H1 (cell line): ENCODE measurements at regions not wholly inside any gene's neighbourhood (a gene's known extent, or its start where the extent isn't known, plus 50 kb on each side); places are given as distances from the start of the nearest gene placed in this dataset.

ENCODE experiments used
- ATF2 ChIP-seq: IDR thresholded peaks from 2 replicates; pipeline ENCODE4 v1.6.1; 2012; ENCODE audit warnings: low read length, inconsistent platforms
- HDAC2 ChIP-seq, 2 experiments: fragments of 300-600 bp in 1 of 2; sonication (generic) in 1 of 2; IDR thresholded peaks; 2 replicates each; pipeline ENCODE4 v1.6.1; 2011 to 2012; ENCODE audit warnings: low read depth in 2 of 2, low read length in 2 of 2, mild to moderate bottlenecking in 2 of 2, moderate library complexity in 2 of 2, borderline replicate concordance in 1 of 2, inconsistent platforms in 1 of 2
- SP4 ChIP-seq: IDR thresholded peaks from 2 replicates; pipeline ENCODE4 v1.6.1; 2012; ENCODE audit warnings: low read length, inconsistent platforms

- TF ChIP-seq ATF2, result no peak
- no peak for TF ChIP-seq SP4
- TF ChIP-seq HDAC2 (IDR thresholded peaks at IDR 0.05; ENCODE audit: borderline replicate concordance in 1 of 2, low read depth in 2 of 2, low read length in 2 of 2), result no peak
- TF ChIP-seq, all 59 proteins: peak for 0
These were observed 85.6 kb upstream of the BEND6 start (continued) for GRCh38 chr6:56869346-56869745.
